ENCODE measurements at regions not wholly inside any gene's neighbourhood (a gene's known extent, or its start where the extent isn't known, plus 50 kb on each side); places are given as distances from the start of the nearest gene placed in this dataset.

DNA sequence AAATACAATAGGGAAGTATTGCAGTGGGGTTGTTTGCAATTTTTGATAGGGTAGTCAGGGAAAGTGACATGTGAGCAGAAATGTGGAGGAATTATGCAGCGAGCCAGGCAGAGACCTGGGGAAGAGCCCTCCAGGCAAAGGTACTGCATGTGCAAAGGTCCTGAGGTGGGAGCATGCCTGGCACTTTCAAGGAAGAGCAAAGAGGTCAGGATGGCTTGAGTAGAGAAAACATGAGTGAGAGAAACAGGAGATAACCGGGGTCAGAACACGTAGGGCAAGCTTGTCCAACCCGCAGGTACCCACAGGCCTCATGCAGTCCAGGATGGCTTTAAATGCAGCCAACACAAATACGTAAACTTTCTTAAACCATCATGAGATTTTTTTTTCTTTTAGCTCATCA lies 71.0 kb downstream of the COQ2 start:
- no peak overlapping the region for H3K4me3 ChIP-seq (replicated peaks in 1 of 2; ENCODE audit: low read depth in 1 of 2, low read length in 2 of 2)
- no peak overlapping the region for H2AFZ ChIP-seq (ENCODE audit: low read depth, low read length, poor library complexity, severe bottlenecking)
- peaks cover 17 to 49% of the 10 kb centered on the region in 2 experiments for H3K4me1 ChIP-seq (ENCODE audit: control insufficient read depth in 1 of 2, insufficient read depth in 2 of 2, low read length in 2 of 2)
- H3K9me2 ChIP-seq (ENCODE audit: insufficient read depth), result no peaks in the 10 kb centered on the region
- H3K79me2 ChIP-seq (ENCODE audit: insufficient read depth, low read length), result no peaks in the 10 kb centered on the region
- TF ChIP-seq POLR2A (IDR thresholded peaks at IDR 0.05; ENCODE audit: borderline replicate concordance, extremely low read depth, insufficient read depth, insufficient read length), result no peak
- TF ChIP-seq EGR1 (IDR thresholded peaks at IDR 0.05; ENCODE audit: low read depth), result no peak
- no peak for TF ChIP-seq SP1 (IDR thresholded peaks at IDR 0.05; ENCODE audit: low read depth)
- no peak for TF ChIP-seq YY1 (IDR thresholded peaks at IDR 0.05; ENCODE audit: extremely low read depth, insufficient replicate concordance, low read depth, low read length)
- TF ChIP-seq RAD21 (IDR thresholded peaks at IDR 0.05; ENCODE audit: low read depth), result no peak
- TF ChIP-seq, protein P1, sequence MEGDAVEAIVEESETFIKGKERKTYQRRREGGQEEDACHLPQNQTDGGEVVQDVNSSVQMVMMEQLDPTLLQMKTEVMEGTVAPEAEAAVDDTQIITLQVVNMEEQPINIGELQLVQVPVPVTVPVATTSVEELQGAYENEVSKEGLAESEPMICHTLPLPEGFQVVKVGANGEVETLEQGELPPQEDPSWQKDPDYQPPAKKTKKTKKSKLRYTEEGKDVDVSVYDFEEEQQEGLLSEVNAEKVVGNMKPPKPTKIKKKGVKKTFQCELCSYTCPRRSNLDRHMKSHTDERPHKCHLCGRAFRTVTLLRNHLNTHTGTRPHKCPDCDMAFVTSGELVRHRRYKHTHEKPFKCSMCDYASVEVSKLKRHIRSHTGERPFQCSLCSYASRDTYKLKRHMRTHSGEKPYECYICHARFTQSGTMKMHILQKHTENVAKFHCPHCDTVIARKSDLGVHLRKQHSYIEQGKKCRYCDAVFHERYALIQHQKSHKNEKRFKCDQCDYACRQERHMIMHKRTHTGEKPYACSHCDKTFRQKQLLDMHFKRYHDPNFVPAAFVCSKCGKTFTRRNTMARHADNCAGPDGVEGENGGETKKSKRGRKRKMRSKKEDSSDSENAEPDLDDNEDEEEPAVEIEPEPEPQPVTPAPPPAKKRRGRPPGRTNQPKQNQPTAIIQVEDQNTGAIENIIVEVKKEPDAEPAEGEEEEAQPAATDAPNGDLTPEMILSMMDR (IDR thresholded peaks at IDR 0.05 in 2 of 3, conservative IDR thresholded peaks at IDR 0.05 in 1 of 3; ENCODE audit: borderline replicate concordance in 1 of 3, insufficient read depth in 1 of 3, low read depth in 2 of 3, low read length in 2 of 3), result no peak
- no peak for TF ChIP-seq FOSL1 (IDR thresholded peaks at IDR 0.05; ENCODE audit: low read depth)
- no peak for TF ChIP-seq ZNF274 (IDR thresholded peaks at IDR 0.05; ENCODE audit: low read depth, low read length)
- TF ChIP-seq MAX (IDR thresholded peaks at IDR 0.05), result no peak
- TF ChIP-seq, protein P2, sequence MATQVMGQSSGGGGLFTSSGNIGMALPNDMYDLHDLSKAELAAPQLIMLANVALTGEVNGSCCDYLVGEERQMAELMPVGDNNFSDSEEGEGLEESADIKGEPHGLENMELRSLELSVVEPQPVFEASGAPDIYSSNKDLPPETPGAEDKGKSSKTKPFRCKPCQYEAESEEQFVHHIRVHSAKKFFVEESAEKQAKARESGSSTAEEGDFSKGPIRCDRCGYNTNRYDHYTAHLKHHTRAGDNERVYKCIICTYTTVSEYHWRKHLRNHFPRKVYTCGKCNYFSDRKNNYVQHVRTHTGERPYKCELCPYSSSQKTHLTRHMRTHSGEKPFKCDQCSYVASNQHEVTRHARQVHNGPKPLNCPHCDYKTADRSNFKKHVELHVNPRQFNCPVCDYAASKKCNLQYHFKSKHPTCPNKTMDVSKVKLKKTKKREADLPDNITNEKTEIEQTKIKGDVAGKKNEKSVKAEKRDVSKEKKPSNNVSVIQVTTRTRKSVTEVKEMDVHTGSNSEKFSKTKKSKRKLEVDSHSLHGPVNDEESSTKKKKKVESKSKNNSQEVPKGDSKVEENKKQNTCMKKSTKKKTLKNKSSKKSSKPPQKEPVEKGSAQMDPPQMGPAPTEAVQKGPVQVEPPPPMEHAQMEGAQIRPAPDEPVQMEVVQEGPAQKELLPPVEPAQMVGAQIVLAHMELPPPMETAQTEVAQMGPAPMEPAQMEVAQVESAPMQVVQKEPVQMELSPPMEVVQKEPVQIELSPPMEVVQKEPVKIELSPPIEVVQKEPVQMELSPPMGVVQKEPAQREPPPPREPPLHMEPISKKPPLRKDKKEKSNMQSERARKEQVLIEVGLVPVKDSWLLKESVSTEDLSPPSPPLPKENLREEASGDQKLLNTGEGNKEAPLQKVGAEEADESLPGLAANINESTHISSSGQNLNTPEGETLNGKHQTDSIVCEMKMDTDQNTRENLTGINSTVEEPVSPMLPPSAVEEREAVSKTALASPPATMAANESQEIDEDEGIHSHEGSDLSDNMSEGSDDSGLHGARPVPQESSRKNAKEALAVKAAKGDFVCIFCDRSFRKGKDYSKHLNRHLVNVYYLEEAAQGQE (IDR thresholded peaks at IDR 0.05; ENCODE audit: low read depth), result no peak
- TF ChIP-seq, protein P3, sequence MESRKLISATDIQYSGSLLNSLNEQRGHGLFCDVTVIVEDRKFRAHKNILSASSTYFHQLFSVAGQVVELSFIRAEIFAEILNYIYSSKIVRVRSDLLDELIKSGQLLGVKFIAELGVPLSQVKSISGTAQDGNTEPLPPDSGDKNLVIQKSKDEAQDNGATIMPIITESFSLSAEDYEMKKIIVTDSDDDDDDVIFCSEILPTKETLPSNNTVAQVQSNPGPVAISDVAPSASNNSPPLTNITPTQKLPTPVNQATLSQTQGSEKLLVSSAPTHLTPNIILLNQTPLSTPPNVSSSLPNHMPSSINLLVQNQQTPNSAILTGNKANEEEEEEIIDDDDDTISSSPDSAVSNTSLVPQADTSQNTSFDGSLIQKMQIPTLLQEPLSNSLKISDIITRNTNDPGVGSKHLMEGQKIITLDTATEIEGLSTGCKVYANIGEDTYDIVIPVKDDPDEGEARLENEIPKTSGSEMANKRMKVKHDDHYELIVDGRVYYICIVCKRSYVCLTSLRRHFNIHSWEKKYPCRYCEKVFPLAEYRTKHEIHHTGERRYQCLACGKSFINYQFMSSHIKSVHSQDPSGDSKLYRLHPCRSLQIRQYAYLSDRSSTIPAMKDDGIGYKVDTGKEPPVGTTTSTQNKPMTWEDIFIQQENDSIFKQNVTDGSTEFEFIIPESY (IDR thresholded peaks at IDR 0.05; ENCODE audit: extremely low read depth, insufficient replicate concordance, low read length), result no peak
- TF ChIP-seq, protein P4, sequence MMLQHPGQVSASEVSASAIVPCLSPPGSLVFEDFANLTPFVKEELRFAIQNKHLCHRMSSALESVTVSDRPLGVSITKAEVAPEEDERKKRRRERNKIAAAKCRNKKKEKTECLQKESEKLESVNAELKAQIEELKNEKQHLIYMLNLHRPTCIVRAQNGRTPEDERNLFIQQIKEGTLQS (IDR thresholded peaks at IDR 0.05), result no peak
- TF ChIP-seq ELF1 (IDR thresholded peaks at IDR 0.05; ENCODE audit: borderline replicate concordance, low read depth), result no peak
- TF ChIP-seq TCF7L2 (IDR thresholded peaks at IDR 0.05; ENCODE audit: borderline replicate concordance, extremely low read depth, insufficient read depth, insufficient read length), result no peak
- no peak for TF ChIP-seq SIN3A (IDR thresholded peaks at IDR 0.05; ENCODE audit: low read depth)
- no peak overlapping the region for H3K4me2 ChIP-seq (ENCODE audit: low read length)
- no peaks in the 10 kb centered on the region for H4K20me1 ChIP-seq (ENCODE audit: insufficient read depth)
- H3K9me3 ChIP-seq (ENCODE audit: control insufficient read depth in 1 of 2, insufficient read depth in 1 of 2, low read depth in 1 of 2, low read length in 2 of 2), result no peaks in the 10 kb centered on the region; a peak in 1 of 4 replicates
- BruUV-seq (replicated peaks), result no TSS peak
- ChIA-PET CTCF (no interaction called here), POLR2A (no interaction called here), RAD21 (ENCODE audit: low non-redundant PET in 1 of 2, low total read pairs in 2 of 2, uncharacterized antibody in 2 of 2, unreplicated experiment in 2 of 2) (no interaction called here)
- H3K27ac ChIP-seq (ENCODE audit: low read depth, low read length), result no peak overlapping the region
- intact Hi-C loops (cut with micrococcal nuclease), result no loop called here
- H3K9ac ChIP-seq (ENCODE audit: low read length), result no peak overlapping the region
- H3K27me3 ChIP-seq (ENCODE audit: insufficient read depth, low read length), result no peaks in the 10 kb centered on the region
- H3K36me3 ChIP-seq (ENCODE audit: control insufficient read depth in 1 of 2, insufficient read depth in 2 of 2, low read length in 2 of 2), result peaks cover 0 to 4% of the 10 kb centered on the region in 2 experiments; a peak in 1 of 4 replicates
- no peak for DNase-seq (ENCODE audit: low read depth, low spot score)
- ATAC-seq, result no peak
